Stimulated activated CD8-positive, alpha-beta memory T cell treated with anti-CD3 and anti-CD28 coated beads, Interleukin-4, amount 100 ng/mL, for 24 hours (primary cell): ENCODE measurements at regions not wholly inside any gene's neighbourhood (a gene's known extent, or its start where the extent isn't known, plus 50 kb on each side); places are given as distances from the start of the nearest gene placed in this dataset.
"Not testable (repeated sequence)": the region's sequence is repeated elsewhere in the genome, so short reads cannot be mapped to it uniquely, and the experiment has no call there.

Source experiments
- DNase-seq: peaks from one replicate; pipeline ENCODE4 v3.0.0-alpha.2; 2020; ENCODE audit warnings: low read depth

DNA sequence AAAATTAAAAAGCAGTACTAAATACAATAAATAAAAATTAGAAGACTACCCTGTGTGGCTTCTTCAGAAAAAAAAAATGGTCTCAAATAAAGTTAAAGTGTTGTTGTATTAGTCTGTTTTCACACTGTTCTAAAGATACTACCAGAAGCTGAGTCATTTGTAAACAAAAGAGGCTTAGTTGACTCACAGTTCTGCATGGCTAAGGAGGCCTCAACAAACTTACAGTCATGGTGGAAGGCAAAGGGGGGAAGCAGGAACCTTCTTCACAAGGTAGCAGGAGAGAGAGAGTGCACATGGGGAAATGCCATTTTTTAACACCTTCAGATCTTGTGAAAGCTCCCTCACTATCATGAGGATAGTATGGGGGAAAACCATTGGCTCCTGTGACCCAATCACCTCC lies 612.8 kb downstream of the RNF144A start:
- DNase-seq = no peak

DNA sequence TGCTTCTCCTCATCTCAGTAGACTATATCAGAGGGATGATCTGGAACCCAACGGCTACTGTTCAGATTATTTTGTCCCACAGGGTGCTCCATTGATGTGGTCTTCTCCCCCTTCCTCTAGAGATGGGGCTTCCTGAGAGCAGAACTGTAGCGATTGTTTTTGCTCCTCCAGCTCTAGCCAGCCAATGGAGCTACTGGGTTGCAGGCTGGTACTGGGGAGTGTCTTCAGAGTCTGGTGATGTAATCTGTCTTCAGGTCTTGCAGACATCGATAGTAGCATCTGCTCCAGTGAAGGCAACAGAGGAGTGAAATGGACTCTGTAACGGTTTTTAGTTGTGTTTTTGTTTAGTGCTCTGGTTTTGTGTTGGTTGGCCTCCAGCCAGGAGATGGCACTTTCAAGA lies 621.9 kb downstream of the RNF144A start:
- no peak for DNase-seq

DNA sequence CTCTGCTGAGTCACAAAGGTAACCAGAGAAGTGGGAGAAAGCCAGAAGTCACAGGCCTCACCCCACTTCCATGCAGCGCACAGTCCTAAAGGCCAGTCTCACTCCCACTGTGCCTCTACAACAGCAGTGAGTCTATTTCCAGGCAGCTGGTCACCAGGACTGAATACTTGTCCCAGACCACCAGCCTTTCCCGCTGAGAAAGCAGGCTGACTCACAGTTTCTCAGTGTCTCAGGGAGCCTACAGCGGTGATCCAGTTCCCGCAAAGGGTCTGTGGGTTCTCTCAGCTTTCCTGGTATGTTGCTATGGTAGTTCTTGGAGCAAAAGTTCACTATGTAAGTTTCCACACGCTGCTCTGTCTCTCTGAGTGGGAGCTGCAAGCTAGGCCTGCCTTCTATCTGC lies 622.5 kb downstream of the RNF144A start:
- no peak for DNase-seq

DNA sequence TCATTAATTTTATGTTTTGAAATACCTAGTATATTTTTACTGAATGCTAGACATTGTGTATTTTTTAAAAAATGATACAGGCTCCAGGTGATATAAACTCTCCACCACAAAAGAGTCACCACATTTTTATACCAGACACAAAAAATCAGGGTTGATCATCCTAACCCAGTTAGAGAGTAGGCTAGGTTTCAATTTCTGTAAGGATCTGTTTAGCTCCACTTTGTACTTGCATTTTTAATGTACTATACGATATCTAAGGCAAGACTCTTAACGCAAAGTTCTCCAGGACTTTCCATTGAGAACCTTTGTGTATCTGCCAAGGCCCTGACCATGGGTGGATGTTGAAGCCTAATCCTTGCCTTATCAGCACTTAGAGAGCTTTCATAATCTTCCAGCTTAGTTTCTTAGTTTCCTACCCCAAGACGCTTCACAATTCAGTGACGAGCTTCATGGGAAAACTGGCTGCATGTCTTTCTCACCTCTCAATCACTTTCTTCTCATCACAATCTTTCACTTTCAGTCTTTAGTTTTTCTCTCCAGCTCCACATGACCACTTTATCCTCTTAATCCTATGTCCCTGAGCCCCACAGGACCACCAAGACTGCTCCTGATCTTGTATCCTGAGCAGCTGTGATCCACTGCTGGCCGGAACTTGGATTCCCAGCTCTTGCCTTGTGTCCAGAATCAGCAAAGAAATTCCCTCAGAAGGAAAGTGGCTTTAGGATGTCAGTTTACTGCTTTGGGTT lies 635.8 kb downstream of the RNF144A start:
- no peak for DNase-seq

DNA sequence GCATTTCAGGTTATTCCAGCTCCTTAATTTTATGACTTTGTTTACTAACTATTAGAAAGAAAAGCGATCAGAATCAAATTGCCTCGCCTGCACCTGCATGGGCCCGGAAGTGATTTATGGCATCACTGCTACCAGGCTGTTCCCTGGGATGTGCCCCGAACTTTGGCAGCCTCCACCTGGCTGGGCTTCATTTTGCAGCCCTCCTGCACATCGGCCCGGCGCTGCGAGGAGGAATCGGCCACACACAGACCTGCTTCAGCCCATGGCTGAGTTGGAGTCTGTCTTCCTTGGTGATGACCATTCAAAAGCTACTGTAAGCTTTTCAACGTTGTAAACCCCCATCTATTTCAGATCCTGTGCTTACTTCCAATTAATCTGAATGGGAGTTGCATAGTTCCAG lies 638.0 kb downstream of the RNF144A start:
- no peak for DNase-seq

DNA sequence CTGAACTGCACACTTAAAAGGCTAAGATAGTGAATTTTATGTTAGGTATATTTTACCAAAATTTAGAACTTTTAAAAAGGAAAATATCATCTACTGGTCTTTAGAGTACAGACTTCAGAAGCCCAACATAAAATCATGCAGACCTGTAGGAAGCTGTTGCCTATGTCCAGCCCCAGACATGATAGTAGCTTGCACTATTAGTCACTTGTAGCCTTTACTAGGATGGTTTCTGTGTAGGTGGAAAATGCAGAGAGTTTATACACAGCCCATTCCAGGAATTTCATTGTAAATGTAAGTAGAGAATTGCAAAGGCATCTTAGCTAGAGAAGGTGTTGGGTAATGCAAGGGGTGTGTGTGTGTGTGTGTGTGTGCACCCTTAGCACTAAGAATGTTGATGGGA lies 640.2 kb downstream of the RNF144A start:
- no peak for DNase-seq

DNA sequence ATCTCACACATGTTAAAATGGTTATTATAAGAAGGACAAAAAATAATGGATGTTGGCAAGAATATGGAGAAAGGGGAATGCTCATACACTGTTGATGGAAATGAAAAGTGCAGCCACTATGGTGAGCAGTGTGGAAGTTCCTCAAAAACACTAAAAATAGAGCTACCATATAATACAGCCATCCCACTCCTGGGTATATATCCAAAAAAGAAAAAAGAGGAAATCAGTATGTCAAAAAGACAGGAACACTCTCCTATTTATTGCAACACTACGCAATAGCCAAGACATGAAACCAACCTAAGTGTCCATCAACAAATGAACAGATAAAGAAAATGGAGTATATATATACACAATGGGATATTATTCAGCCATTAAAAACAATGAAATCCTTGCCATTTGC lies 642.6 kb downstream of the RNF144A start:
- DNase-seq = no peak

DNA sequence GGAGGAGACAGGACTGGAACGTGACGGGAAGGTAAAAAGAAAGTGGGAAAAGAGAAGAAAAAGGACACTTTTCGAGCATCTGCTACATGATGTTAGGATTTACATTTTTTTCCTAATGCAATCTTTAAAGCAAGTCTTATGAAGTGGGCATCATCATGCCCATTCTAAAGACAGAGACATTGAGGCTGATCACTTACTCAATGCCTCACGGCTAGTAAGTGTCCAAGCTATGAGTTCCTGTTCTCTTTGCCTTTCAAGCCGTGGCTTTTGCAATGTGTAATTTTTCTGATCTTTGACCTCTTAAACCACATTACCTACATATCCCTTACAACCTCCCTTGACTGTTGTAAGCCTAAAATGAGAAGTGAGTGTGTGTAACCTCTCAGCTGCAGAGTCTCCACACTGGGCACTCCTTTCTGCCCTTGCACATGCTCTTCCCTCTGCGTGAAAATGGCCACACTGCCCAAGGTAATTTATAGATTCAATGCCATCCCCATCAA lies 649.2 kb downstream of the RNF144A start:
- DNase-seq = no peak

DNA sequence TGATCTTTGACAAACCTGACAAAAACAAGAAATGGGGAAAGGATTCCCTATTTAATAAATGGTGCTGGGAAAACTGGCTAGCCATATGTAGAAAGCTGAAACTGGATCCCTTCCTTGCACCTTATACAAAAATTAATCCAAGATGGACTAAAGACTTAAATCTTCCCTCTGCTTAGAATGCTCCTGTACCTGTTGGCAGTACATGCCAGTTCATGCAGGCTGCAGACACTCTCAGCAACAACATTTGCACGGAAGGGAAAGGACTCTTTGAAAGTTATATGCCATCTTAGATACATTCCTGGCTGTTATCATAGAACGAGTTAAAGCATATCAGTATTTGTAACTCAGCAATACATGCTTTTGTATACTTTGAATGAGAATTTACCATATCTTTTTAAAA lies 649.9 kb downstream of the RNF144A start:
- DNase-seq = not testable (repeated sequence)

DNA sequence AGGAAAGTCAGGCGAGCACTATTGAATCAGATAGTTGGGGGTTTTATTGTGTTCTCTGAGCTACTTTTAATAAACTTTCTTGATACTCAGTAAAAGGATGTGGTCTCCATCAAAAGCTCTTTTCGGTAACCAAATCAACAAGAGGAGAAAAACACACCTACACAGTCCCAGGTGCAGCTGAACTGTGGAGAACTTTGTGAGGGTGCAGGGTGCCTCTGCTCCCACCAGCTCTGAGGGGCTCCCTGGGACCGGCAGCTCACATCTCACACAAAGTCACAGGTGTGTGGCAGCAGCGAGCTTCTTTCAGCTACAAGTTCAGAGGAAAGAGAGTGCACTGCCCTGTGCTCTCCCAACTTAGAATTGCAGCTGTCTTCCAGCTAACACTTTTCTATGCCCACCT lies 650.4 kb downstream of the RNF144A start:
- DNase-seq = peak; percentile 49

DNA sequence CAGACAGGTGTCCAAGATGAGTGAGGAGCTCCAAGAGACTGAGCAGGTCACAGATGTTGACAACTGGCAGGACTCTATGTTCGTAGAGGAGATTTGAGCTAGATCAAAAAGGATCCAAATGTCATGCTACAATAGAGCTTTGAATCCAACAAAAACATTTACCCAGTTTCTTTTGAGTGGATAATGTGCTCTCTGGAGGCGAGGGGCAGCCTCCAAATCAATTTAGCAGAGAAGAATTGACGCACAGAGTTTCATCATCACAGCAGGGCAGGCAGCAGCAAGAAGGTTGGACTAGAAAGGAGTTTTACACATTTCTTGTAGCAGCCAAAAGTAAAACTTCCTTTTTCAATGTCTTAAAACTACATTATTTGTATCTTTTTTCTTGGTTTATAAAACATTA lies 653.0 kb downstream of the RNF144A start:
- DNase-seq = no peak

DNA sequence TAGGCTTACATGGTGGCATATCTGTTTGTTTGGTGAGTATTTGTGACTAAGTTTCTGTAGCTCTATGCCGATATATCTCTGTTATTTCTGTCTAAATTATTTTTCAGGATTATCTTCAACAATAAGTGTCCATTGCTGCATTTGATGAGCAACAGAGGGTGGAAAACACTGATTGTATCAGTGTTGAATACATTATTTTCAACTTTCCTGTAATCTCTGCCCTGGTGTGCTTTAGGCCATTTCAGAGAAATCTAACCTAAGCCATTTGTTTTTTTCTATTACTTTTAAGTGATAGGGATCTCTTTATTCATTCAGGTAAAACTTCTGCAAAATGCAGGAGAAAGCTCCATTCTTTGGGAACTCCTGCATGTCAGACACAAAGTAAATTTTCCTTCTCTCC lies 654.5 kb downstream of the RNF144A start:
- DNase-seq = no peak

DNA sequence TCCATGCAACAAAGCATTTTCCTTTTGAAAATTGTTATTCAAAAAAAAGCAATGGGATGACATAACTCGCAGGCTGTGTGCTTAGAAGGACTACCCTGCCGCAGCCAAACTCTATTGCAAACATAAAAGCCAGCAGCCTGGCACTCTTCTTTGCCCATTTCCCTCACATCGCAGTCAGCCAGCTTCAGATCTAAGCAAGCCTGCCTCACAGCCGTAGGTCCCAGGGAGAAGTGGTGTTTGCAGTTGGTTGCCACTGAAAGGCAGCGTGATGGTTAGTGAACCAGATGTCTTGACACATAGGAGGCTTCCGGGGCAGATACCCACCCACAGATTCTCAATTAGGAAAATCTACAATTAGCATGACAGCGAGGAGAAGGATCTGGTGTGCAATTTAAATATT lies 655.2 kb downstream of the RNF144A start:
- DNase-seq = peak; percentile 19

DNA sequence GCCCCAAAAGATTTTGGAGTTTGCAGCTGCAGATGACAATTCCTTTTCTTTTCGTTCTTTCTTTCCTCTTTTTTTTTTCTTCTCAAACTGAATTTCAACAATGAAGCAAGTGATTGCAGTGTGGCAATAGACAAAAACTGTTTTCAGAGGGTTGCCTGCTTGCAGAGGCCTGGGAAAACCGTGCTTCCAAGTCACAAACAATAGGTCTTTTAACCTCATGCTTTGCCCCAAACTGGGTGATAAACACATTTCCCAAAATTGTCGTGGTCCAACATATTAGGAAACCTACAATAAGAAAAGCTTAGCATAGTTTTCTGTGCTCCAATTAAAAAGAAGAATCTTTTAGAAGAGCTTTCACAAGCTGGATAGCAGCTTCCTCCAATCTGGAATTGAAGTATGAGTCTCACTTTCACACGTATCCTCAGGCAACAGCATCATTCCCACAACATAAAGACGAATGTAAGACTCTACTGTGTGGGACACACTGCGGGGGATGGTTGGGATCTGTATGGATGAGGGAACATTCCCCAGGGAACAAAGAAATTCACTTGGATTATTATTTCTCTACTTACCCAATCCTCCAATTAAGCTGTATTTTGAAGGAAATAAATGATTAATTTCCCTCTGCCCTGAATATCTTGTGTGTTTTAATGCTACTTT lies 656.1 kb downstream of the RNF144A start:
- DNase-seq = no peak

DNA sequence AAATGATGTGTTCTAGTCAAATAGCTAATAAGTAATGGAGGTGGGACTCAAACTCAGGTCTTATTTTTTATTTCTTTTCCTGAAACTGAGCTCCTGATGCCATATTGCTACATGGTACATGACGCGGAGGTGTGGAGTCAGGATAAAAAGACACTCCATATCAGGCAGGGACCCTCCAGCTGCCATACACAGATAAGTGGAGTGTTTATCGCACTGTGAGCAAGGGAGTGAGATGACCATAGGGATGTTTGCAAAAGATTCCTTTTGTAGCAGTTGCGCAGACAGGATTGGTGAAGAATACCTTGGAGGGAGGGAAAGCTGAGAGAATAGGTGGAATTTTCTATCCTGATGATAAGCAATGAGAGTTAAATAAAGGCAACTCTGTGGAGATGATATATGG lies 657.2 kb downstream of the RNF144A start:
- no peak for DNase-seq

DNA sequence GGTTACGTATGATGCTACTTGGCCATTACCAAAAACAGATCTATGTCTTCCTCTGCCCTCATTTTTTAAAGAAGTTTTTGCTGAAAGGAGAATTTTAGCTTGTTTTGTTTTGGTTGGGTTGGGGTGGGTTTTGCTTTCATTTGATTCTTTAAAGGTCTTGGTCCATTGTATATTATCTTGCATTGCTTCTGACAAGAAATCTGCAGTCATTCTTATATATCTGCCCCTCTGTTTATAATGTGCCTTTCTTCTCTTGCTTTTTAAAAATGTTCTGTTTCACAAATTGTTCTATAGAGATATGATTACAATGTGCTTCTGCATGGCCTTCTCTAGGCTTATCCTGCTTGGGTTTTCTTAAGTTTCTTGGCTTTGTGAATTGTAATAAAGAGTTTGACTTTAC lies 660.6 kb downstream of the RNF144A start:
- no peak for DNase-seq

DNA sequence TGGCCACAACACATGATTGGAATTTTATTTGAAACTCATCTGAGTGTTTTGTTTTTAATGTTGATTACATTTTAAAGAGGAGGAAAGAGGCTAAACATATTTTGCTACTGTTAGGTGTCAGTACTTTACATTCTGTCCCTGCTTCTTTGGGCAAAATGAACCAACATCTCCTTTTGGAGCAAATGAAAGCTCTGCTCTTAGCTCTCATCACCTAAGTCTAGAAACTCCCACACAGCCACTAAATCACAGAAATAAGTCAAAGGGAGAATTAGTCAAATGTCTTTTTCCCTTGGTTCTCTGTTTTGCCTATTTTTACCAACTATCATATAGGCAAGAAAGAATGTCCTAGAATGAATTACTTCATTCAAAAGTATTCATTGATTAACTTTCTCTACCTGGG lies 666.8 kb downstream of the RNF144A start:
- no peak for DNase-seq

DNA sequence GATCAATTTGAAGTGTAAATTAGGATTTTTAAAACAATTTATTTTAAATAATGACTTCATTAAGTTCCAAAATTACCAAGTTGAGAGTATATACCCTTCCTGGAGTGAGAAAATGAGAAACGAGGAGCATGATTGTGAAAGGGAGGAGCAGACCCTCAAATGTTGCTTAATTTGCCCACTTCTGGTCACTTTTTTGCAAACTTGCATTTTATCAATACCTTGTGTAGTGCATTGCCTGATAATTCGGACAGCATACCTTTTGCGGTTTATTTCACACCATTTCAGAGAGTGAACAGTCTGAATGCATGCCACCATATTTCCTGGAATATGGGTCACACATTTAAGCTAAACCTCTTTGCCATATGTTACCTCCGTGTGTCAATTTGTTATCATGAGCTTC lies 669.7 kb downstream of the RNF144A start:
- no peak for DNase-seq

DNA sequence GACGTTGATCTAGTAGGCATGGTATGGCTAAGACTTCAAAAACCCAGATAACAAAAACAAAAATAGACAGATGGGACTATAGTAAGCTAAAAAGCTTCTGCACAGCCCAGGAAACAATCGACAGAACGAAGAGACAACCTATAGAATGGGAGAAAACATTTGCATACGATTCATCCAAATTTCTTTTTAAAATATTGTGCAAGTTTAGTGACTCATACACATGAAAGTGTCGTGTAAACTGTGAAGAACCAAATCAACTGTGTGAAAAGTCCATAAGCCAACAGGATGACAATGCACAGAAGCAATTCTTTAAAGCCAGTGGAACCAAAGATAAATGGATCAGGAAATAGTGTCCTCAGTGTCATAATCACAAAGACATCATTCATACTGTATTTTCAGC lies 671.1 kb downstream of the RNF144A start:
- DNase-seq = no peak

DNA sequence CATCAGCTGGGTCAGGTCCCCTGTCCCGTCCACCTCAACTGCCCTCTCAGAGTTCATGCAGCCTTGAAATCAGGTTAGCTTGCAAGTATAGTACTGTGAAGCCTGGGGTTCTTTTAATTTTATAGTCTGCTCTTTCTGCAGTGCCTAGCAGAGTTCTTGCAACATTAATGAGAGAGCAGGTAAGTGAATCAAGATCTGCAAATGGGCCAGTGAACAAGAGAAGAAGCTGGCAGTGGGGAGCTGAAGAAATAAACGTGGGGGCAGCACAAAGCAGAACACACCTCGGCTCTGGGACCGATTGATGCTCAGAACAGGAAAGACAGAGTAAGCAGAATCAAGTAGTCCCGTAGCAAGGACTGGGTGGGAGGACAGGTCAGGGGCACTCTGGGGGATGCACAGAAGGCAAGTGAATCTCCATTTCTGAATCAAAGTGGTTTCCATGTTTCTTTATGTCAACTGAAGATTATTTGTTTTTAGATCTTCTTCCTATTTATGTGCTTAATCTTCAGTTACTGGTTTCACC lies 675.5 kb downstream of the RNF144A start:
- no peak for DNase-seq

DNA sequence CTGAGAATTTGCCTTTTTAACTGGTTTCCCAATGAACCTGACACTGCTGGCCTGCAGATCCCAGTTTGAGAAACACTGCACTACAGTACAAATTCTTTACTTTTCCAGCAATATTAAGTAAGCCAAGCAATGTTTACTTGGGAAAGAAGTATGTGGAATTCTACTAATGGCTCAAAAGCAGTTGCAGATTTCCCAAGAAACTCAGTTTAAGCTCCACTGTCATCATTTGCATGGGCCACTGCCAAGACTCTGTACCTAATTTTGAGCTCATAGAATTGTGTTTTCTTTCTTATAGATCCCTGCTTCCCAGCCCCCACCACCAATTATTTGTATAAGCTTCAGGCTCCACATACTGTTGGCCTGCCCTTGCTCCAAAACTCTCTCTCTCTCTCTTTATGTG lies 676.1 kb downstream of the RNF144A start:
- DNase-seq = no peak

DNA sequence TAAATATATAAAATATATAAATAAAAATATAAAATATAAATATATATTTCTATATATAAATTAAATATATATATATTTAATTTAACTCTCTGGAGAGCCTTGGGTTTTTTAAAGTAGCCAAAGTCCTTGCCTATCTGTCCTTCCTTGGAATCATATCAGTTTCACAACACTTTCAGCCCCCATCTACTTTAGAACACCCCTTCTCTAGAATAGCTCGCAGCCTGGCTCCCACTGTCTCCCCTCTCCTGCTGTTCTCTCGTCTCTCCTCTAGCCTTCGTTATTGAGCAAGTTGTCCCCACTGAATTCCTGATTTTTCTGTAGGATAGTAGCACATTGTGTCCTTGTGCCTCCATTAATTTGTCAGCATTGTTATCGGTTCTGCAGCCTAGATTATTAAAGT lies 677.0 kb downstream of the RNF144A start:
- DNase-seq = no peak

DNA sequence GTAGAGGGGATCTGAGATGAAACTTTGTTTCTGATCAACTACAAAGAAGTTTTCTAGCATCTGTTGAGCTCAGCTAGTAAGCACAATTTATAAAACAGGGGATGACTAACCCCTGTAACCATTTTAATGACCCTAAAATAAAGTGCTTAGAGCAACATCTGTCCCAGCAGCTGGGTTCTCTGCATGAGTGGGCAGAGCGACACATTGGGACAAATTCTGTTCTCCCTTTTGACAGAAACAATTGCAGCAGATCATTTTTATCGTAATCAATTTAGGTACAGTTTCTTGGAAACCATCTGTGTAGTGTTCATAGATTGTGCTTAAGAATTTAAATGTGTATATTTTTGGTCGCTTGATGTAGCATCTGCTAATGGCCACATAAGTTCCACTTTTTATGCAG lies 678.0 kb downstream of the RNF144A start:
- DNase-seq = no peak

DNA sequence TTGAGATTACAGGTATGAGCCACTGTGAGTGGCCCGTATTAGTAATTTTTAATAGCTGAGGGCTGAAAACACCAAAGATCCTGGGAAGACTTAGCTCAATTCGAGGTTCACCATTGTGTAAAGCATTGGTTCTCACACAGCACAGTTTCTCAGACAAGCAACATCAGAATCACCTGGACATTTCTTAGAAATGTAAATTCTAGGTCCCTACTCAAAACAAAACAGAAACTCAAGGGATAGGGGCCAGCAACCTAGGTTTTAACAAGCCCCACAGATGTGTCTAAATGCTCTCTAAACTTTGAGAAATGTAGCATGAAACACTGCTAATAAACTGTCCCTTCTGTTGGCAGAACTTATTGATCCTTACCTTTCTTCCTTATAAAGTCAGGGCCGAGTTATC lies 681.2 kb downstream of the RNF144A start:
- no peak for DNase-seq
